Endothelial cell of hepatic sinusoid (primary cell): ENCODE measurements at regions not wholly inside any gene's neighbourhood (a gene's known extent, or its start where the extent isn't known, plus 50 kb on each side); places are given as distances from the start of the nearest gene placed in this dataset.

Experiments used
- in situ Hi-C: cut with HindIII; loops from 2 replicates; pipeline ENCODE4 v1.10.0; 2017; ENCODE audit warnings: low sequenced_read_pairs

DNA sequence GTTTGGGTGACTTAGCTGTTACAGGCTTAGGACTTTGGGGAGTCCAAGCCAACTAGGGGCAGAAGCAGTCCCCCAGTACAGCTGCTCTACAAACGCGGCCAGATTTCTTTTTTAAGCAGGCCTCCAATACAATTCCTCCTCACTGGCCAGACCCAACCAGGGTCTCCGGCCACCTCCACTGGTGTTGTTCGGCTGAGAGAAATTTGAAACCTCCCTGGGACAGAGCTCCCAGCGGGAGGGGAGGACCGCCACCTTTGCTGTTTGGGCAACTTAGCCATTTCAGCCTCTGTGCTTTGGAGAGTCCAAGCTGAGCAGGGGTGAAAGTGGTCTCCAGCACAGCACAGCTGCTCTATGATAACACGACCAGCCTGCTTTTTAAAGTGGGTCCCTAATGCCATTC is 59.4 kb upstream of the KHDRBS2 start:
- in situ Hi-C loops, result no loop called here

DNA sequence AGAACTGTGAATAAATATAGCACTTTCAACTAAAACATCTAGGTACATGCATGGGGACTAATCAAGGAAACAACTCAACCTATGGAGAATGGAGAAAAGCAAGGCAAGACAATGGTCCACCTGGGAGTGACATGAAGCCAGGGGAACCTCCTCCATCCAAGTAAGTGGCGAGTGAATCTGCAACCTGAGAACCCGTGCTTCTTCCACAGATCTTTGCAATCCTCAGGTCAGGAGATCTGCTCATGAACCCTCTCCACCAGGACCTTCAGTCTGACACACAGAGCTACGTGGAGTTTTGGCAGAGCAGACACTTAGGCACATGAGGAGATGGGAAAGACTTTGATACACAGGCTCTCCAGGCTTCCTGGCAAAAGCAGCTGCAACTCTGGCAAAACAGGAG is 58.8 kb upstream of the KHDRBS2 start:
- in situ Hi-C loops, result no loop called here

DNA sequence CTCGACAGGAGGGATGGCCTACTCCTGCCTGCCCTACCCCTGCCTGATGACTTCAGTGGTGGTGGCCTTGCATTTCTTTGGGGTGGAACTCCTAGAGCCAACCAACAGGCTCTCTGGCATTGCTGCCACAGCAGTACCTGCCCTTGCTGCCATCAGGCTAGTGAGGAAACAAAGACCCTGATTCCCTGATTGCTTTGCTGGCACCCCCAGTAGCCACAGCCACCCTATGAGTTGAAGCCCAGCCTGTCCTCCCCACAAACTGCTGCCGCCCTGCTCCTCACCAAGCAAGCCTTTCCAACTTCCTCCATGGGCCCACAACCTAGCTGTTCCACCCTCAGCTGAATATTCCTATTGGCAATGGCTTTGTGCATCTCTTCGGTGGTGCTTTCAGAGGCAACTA is 52.5 kb upstream of the KHDRBS2 start:
- in situ Hi-C loops, result no loop called here
